ENCODE measurements at regions not wholly inside any gene's neighbourhood (a gene's known extent, or its start where the extent isn't known, plus 50 kb on each side); places are given as distances from the start of the nearest gene placed in this dataset.

DNA sequence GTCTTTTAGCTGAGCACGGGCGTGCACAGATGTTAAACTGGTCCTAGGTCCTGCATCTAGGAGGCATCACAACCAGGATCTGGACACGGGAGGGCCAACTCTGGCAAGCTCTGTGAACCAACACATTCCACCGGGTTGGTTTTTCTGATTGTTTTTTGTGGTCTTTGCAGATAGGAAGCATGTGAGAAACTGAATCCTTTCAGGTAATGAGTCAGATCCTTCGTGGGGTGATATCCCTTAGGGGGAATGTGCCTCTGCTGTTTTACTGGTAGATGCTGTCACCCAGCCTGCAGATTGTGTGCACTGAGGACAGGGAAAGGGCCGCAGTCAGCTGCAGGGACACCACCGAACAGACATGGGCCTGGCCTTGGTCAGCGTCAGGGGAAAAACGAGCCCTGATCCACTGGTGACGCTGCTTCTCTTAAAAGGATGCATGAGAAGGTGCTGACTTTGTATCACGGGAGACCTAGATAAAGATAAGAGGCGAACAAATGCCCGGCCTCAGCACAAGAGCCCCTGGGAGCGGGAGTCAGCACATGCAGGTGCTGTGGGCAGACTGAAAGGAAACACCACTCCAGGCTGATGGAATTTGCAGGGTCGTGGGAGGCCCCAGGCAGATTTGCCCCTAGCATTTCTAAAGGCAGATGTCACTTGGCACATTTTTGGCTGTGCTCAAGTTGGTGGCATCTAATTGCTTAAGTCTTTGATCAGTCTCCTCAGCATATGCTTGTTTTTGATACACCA is 51.1 kb downstream of the DOP1B start:
- Mint-ChIP-seq H3K4me3 (no peak overlapping the region), H3K9me3 (no peaks in the 10 kb centered on the region), H3K36me3 (ENCODE audit: low read depth) (peaks cover 39% of the 10 kb centered on the region), H3K27ac (no peak overlapping the region), H3K4me1 (ENCODE audit: low read depth) (peaks cover 13% of the 10 kb centered on the region), H3K27me3 (no peaks in the 10 kb centered on the region)
- Histone ChIP-seq H3K36me3 (ENCODE audit: insufficient read depth, low read length) (peaks cover 28% of the 10 kb centered on the region), H3K9me3 (ENCODE audit: control insufficient read depth in 1 of 2, insufficient read depth in 1 of 2, low read length in 2 of 2) (no peaks in the 10 kb centered on the region), H3K4me1 (ENCODE audit: insufficient read depth, low read length) (peaks cover 3% of the 10 kb centered on the region), H3K4me3 (ENCODE audit: low read length) (no peak overlapping the region), H3K27ac (ENCODE audit: low read depth in 1 of 2, low read length in 2 of 2) (no peak overlapping the region), H3K27me3 (ENCODE audit: control insufficient read depth in 1 of 2, insufficient read depth in 2 of 2, low read length in 2 of 2) (no peaks in the 10 kb centered on the region)
- POLR2A ChIA-PET = no interaction called here
- TF ChIP-seq, protein P1, sequence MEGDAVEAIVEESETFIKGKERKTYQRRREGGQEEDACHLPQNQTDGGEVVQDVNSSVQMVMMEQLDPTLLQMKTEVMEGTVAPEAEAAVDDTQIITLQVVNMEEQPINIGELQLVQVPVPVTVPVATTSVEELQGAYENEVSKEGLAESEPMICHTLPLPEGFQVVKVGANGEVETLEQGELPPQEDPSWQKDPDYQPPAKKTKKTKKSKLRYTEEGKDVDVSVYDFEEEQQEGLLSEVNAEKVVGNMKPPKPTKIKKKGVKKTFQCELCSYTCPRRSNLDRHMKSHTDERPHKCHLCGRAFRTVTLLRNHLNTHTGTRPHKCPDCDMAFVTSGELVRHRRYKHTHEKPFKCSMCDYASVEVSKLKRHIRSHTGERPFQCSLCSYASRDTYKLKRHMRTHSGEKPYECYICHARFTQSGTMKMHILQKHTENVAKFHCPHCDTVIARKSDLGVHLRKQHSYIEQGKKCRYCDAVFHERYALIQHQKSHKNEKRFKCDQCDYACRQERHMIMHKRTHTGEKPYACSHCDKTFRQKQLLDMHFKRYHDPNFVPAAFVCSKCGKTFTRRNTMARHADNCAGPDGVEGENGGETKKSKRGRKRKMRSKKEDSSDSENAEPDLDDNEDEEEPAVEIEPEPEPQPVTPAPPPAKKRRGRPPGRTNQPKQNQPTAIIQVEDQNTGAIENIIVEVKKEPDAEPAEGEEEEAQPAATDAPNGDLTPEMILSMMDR (IDR thresholded peaks at IDR 0.05) = no peak
- intact Hi-C loops (cut with DNase I, micrococcal nuclease) = loop anchor here (2.0 kb wide), 1 partner anchor 55 kb away; no protein-coding TSS in a partner anchor
- no peak for DNase-seq
- CTCF ChIA-PET = no interaction called here
- ATAC-seq (ENCODE audit: poor library complexity) = no peak

DNA sequence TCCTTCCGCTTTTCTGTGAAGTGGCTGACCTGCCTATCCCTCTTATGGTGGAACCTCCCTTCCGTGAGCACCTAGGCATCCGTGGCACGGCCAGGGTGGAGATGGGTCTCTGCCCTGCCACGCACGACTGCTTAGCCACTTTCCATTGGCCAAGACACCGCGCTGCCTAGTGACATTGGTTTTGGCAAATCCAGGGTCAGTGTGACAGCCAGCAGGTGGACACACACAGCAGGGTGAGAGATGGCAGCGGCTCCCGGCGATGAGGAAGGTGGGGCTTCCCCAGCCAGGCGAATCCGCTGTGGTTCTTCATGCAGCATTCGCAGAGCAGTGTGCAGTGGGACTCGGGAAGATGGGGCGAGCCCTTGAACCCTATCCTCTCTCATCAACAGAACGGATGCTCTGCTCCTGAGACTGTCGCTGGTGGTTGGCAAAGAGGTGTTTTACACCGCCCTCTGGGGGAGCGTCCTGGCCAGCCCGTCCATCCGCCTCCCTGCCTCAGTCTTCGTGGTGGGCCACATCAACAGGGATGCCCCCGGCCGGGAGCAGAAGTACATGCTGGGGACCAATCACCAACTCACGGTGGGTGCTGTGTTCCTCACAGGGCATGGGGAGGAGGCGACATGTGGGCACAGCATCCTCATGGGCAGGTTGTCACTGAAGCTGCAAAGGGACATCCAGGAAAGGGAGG is 51.8 kb downstream of the DOP1B start:
- Mint-ChIP-seq H3K27me3 (no peaks in the 10 kb centered on the region), H3K36me3 (ENCODE audit: low read depth) (peaks cover 34% of the 10 kb centered on the region), H3K27ac (no peak overlapping the region), H3K4me1 (ENCODE audit: low read depth) (peaks cover 13% of the 10 kb centered on the region), H3K4me3 (no peak overlapping the region), H3K9me3 (no peaks in the 10 kb centered on the region)
- POLR2A ChIA-PET = interaction anchor here (1.2 kb wide), 1 partner anchor 58 kb away, joined by 4 read pairs; no protein-coding TSS in a partner anchor
- Histone ChIP-seq H3K4me3 (ENCODE audit: low read length) (no peak overlapping the region), H3K9me3 (ENCODE audit: control insufficient read depth in 1 of 2, insufficient read depth in 1 of 2, low read length in 2 of 2) (no peaks in the 10 kb centered on the region), H3K36me3 (ENCODE audit: insufficient read depth, low read length) (peaks cover 28% of the 10 kb centered on the region), H3K27ac (ENCODE audit: low read depth in 1 of 2, low read length in 2 of 2) (no peak overlapping the region), H3K4me1 (ENCODE audit: insufficient read depth, low read length) (peaks cover 3% of the 10 kb centered on the region), H3K27me3 (ENCODE audit: control insufficient read depth in 1 of 2, insufficient read depth in 2 of 2, low read length in 2 of 2) (no peaks in the 10 kb centered on the region)
- DNase-seq (no peak), ATAC-seq (ENCODE audit: poor library complexity) (no peak)
- intact Hi-C loops (cut with DNase I, micrococcal nuclease) = loop anchor here (1.0 to 2.0 kb wide), 2 partner anchors 56 to 67 kb away; no protein-coding TSS in a partner anchor
- CTCF ChIA-PET = interaction anchor here (1.6 to 2.5 kb wide), 4 partner anchors 56 to 71 kb away, joined by 6 to 15 read pairs (median 9); no protein-coding TSS in a partner anchor
- TF ChIP-seq, protein P1 (IDR thresholded peaks at IDR 0.05) = no peak

DNA sequence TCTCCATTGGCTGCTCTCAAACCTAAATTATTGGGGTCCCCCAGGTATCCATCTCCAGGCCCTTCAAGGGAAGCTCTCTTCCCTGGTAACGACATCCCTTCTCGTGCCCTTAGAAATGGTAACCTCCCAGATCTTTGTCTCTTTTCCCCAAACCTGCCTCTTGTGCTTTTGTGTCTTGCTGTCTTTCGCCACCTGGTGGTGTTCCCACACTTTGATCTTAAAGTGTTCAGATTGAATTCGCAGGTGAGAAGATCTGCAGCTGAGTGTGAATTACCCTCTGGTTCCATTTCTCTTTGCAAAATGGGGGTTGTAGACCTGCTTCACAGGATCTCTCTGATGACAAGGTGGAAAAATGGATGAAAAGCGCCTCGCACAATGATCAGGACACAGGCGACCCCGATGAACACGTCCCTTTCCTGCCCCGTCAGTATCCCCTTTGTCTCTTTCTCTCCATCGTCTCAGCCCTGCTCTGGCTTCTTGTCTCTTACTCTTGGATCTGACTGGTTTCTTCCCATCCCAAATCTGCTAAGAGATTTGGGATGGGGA is 53.1 kb downstream of the DOP1B start:
- H3K36me3 Mint-ChIP-seq (ENCODE audit: low read depth) = peaks cover 42% of the 10 kb centered on the region

More for the DNA sequence above, 53.1 kb downstream of the DOP1B start:
- no peaks in the 10 kb centered on the region for H3K9me3 ChIP-seq (ENCODE audit: control insufficient read depth in 1 of 2, insufficient read depth in 1 of 2, low read length in 2 of 2)
- H3K4me1 ChIP-seq (ENCODE audit: insufficient read depth, low read length) = peaks cover 3% of the 10 kb centered on the region
- ChIA-PET POLR2A (interaction anchor here (1.1 to 1.2 kb wide), 2 partner anchors 54 to 59 kb away, joined by 3 to 4 read pairs; no protein-coding TSS in a partner anchor), CTCF (interaction anchor here (1.4 to 2.5 kb wide), 5 partner anchors 57 to 84 kb away, joined by 4 to 15 read pairs (median 8); no protein-coding TSS in a partner anchor)
- H3K4me3 ChIP-seq (ENCODE audit: low read length) = no peak overlapping the region
- peaks cover 9% of the 10 kb centered on the region for H3K4me1 Mint-ChIP-seq (ENCODE audit: low read depth)
- TF ChIP-seq, protein P1 (IDR thresholded peaks at IDR 0.05) = peak; percentile 44
- no peak overlapping the region for H3K4me3 Mint-ChIP-seq
- H3K27ac Mint-ChIP-seq = no peak overlapping the region
- ATAC-seq (ENCODE audit: poor library complexity) (peak; percentile 49), DNase-seq (peak; percentile 5 to 77 (median 37))
- intact Hi-C loops (cut with DNase I, micrococcal nuclease) = loop anchor here (1.0 to 2.0 kb wide), 2 partner anchors 57 to 68 kb away; no protein-coding TSS in a partner anchor
- no peaks in the 10 kb centered on the region for H3K9me3 Mint-ChIP-seq
- no peak overlapping the region for H3K27ac ChIP-seq (ENCODE audit: low read depth in 1 of 2, low read length in 2 of 2)
- H3K36me3 ChIP-seq (ENCODE audit: insufficient read depth, low read length) = peaks cover 37% of the 10 kb centered on the region
- H3K27me3 Mint-ChIP-seq = no peaks in the 10 kb centered on the region
- no peaks in the 10 kb centered on the region for H3K27me3 ChIP-seq (ENCODE audit: control insufficient read depth in 1 of 2, insufficient read depth in 2 of 2, low read length in 2 of 2)

All from CD4-positive, alpha-beta T cell (primary cell).